HG03095 (cell line): ENCODE measurements at regions not wholly inside any gene's neighbourhood (a gene's known extent, or its start where the extent isn't known, plus 50 kb on each side); places are given as distances from the start of the nearest gene placed in this dataset.

Experiments
- ATAC-seq: cut with Tn5 transposase; IDR thresholded peaks from one replicate; pipeline ENCODE4 v1.9.1; 2021; ENCODE audit warnings: moderate library complexity; ENCODE audit not compliant: unreplicated experiment

DNA sequence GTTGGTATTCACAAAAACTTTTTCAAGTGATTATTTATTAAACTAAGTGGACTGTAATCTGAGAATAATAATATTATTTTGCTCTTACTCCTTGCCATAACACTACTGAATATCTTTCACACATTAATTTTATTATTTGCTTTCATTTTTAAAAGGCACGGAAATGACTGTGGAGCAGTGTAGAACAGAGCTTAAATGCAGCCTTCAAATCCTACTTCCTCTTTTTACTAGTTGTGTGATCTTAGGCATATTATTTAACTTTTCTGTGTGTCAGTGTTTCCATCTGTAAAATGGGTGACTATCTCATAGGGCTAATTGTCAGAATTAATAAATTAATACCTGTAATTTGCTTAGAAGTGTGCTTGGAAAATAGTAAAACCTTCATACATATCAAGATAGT lies 55.5 kb upstream of the SLC8A1 start:
- peak; percentile 91 for ATAC-seq

DNA sequence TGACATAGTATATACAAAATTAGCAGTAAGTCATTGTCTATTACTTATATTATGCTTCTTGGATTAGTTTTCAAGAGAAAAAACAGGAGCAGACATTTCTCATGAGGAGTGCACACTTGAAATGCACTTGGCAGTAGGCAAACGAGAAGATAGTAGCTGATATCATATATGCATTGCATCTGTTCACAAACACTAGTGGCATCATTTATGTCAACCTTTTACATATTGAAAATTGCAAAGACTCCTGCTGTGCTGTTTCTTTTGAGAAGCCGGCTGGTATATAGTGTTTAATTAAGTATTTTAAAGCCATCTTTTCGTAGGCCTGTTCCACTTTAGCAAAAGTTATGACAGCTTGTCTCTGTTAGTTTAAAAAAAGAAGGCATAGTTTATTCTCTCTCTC lies 58.4 kb upstream of the SLC8A1 start:
- ATAC-seq = no peak

DNA sequence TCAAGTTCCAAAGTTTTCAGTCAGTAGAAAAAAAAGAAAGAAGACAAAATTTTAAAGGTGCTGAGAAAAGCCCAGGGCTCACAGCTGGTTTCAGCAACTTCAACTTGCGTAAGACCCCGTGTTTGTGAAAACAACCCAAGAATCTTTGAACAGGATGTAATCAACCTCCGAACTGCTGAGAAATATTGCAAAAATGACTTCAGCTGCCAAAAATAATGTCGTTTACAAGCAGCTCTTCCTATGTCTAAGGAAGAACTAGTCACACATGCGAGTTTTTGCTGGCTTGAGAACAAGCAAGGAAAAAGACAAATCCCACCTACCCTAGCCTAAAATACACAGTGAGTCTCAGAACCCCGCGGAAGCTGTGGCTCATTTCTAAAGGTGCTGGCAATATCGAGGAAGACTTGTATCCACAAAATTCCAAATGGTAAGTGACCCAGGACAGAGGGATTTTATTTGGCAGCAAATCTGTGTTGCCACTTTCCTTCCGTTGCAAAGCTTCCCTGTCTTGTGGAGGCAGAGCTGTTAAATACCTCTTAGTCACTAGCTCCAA lies 59.8 kb upstream of the SLC8A1 start:
- ATAC-seq = no peak

DNA sequence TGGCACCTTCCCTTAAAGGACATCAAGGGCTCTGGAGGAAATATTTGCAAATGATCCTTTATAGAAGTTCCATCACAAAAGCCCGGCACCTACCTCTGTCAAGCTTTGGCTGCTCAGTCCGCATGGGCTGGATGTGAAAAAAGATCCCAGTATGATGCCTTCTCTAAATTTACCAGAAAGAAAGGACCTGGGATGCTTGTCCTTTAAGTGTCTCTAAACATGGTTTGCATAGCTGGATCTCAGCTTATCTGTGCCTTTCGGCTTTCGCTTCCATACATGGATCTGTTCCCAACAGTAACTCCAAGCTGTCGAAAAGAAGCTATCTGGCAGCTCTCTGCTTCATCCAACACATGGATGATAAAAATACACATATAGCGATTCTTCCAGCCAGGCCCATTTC lies 60.4 kb upstream of the SLC8A1 start:
- ATAC-seq = no peak

DNA sequence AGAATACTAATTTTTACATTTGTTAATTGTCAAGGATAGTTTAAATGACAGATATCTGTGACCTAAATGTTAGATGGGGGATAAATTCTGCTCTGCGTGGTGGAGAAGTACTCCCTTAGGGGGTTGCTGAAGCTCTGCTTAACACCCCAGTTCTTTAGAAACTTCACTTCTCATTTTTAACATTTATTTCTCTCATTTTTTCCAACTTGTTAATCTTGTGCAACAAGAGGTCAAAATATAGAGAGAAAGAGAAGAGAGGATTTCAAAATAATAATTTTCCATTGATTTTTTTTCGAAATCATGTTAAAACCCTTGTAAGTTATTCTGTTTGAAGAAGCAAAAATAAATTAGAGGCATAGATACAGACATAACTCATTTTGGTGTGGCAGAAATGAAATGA lies 61.3 kb upstream of the SLC8A1 start:
- no peak for ATAC-seq

DNA sequence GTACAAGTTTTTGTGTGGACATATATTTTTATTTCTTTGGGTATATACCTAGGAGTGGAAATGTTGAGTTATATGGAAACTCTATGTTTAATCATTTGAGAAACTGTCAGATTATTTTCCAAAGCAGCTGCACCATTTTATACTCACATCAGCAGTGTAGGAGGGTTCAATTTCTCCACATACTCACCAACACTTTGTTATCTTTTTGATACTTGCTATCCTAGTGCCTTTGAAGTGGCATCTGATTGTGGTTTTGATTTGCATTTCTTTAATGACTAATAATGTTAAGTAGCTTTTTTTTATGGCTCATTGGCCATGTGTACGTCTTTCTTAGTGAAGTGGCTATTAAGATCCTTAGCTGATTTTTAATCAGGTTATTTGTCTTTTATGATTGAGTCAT lies 64.7 kb upstream of the SLC8A1 start:
- no peak for ATAC-seq

DNA sequence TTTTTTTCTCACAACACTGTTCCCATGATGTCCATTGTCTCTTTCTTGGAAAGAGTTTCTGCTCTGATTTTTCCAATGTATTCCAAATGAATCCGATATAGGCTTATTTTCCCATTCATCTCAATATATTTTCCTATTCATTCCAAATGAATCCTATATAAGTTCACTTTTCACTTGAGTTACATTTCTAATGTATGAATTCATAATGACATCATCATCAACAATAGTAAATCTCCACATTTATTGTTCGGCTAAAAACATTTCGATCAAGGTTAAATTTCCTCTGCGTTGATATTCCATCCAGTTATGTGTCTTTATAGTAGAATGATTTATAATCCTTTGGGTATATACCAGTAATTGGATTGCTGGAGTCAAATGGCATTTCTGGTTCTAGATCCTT lies 76.7 kb upstream of the SLC8A1 start:
- no peak for ATAC-seq

DNA sequence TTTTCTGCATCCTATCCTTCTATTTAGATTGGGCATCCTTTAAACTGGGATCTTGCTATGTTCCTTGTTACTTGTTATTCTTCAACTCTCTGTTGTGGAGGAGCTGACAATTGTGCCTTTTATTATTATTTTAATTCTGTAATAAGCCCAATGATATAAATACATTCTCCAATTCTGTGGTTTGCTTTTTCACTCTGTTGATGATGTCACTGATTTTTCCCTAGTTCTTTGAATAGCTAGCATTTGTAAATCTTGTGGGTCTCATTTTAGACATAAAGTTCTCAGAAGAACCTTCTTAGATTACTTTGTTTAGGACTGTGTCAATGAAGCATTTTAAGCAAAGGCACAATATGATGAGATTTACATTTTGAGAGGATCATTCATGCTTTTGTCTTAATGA lies 79.5 kb upstream of the SLC8A1 start:
- no peak for ATAC-seq

DNA sequence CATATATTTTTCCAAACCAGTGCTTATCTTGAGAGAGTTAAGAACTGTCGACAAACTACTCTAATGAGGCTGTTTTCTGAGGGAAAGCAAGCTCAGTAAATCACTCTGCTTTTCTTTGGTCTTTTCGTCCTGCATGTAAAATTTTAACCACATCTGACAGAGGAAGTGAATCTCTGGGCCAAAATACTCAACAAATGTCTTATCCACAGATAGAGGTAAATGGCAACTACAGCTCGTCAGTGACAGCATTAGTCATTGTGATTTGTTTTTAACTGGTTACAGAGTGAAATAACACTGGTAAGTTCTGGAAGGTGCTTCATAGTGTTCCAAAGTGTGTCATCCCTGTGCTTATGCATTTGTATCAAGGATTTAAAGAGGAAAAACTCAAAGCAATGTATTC lies 82.6 kb upstream of the SLC8A1 start:
- ATAC-seq = no peak

DNA sequence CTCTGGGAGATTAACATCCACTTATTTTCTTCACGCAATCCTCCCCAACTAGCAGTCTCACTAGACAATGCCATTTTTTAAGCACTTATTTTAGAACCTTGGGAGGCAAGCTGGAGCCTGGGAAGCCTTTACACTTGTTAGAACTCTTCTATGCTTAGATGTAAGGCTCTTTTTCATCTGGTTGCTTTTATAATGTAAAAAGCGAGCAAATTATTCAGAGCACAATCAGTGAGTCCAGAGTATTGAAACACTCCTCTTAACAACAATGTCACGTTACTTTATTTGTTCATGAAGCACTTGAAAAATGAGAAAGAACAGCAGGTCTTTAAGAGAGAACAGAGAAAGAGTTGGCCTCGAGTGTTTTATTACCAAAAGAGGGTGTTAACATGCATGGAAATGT lies 84.1 kb upstream of the SLC8A1 start:
- ATAC-seq = no peak

DNA sequence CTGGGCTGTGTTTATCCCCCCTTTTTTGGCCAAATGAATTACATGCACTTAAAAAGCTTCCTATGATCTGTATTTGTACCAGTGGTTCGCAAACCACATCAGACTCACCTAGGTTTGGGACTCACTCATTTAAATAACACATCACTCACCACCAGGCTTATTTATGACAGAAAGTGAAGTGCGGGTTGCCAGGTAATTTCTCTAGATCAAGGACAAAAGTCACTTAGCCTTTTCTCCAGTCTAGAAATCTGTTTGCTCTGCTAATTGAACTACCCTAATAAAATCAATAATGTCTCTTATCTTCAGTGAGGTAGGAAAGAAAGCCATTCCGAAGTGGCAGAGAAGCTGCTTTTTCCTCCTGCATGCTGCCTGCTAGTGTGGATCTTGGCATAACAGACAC lies 88.1 kb upstream of the SLC8A1 start:
- no peak for ATAC-seq

DNA sequence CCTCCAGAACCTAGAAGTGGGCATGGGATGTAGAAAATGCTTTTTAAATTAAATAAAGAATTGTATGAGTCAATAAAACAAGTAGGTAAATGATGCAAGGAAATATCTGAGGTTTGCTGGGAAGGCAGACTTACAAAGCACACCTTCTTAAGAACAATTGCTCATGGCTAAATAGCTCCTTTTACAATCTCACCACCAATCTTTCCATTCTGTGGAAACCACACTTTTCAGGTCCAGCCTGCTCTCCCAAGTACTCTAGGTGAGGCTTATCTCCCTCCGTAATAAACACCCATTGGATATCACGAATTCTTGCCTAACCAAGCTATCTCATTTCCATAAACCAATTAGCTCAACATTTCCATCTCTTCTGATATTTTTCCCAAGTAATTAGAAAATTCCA lies 91.5 kb upstream of the SLC8A1 start:
- no peak for ATAC-seq

DNA sequence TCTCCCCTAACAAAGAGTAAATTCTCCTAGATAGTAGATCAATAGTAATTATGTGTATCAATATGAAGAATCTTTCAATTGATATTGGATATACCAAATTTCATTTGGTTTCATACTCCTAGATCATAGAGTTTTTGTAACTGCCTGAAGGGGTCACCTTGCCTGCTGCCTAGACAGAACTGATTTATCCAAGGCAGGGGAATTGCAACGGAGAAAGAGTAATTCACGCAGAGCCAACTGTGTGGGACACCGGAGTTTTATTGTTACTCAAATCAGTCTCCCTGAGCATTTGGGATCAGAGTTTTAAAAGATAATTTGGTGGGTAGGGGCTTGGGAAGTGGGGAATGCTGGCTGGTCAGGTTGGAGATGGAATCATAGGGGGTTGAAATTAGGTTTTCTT lies 92.2 kb upstream of the SLC8A1 start:
- ATAC-seq = no peak

DNA sequence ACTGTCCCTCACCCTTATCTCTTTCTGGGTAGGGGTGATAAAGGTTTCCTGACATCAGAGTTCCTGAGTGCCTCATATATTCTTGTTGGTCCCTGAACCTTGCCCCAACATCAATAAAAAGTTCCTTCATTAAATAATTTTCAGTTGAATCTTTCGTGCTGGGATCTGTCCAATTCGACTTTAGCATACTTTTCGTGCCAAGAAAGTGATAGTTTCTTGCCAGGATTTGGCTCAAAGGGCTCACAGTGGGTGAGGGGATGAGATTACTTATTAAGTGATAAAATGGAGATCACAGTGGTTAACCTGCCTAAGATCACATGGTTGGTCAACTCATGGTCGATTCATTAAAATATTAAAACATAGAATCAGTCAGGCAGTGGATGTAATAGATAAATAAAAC lies 93.8 kb upstream of the SLC8A1 start:
- ATAC-seq = no peak

DNA sequence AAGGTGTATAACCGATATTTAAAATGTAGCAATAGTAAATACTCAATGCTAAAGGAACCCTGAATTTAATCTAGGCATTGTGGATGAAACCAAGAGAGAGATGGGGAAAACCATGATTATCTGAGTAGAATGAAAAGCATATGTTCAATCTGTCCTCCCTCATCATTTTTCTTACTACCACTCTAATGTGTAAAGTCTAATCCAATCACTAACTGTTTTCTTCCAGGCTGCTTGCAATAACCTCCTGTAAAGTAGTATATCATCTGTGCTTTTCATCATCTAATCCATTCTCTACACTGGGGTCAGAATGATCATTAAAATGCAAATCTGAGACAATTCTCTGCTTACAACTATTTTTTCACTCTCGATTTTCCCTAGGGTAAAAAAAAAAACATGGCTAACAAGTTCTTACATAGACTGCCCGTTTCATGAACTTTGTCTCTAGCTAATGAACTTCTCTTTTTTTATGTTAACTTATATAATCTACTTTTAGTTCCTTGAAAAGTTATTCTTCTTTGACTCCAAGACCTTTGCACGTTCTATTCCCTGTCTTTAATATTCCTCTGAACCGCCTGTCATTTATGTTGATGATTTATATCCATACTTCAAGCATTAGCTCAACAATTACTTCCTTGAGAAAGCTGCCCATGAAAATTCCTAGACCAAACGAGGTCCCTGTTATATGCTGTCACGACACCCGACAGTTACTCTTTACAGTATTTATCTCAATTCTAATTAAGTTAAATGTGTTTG lies 94.7 kb upstream of the SLC8A1 start:
- no peak for ATAC-seq

DNA sequence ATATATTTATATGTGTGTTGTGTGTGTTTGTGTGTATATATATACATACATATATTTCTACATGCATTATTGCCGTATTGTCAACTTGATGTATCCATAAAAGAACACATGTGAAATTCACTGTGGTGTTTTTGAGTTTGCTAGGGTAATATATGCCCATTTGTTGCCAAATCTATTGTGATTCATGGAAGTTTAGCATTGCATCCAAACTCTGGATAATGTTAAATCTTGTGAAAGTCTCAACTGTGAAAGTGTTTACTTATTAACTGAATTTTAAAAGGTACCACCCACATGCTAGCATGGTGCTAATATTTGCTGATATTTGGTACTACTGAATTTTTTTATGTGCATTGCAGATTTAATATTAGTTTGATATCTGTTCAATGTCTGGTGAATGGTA lies 96.6 kb upstream of the SLC8A1 start:
- ATAC-seq = no peak

DNA sequence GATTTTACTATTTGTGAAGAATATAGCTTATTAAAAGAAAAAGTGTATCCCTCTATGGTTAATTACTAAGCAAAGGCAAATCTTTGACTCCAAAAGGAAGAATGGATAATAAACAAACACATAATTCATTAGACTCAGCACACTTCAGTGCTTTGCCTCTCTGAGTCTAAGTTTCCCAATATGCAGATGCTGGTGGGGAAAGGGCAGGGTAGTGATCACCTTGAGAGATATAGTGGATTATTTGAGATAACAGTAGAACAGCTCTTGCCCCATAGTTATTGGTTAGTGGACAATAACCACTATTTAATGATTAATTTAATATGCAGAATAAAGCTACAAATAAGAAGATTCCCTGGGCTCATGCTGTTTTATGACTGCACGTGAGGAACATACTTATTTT lies 98.2 kb upstream of the SLC8A1 start:
- ATAC-seq = no peak

DNA sequence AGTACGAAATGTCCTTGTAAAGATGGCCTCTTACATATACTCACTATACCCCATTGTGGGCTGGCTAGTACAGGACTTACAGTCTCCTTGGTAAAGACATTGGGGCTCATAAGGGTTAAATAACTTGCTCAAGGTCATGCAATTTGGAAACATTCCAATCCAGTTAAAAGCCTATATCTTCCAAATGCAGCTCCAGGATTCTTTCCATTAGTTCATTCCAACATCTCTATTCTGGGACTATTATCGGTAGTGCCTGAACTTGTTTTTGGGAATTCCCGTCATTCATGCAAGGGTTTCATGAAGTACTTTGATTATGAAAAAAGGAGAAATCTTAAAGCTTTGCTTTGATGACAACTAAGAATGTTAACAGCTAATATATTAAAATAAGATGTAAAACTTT lies 99.2 kb upstream of the SLC8A1 start:
- no peak for ATAC-seq

DNA sequence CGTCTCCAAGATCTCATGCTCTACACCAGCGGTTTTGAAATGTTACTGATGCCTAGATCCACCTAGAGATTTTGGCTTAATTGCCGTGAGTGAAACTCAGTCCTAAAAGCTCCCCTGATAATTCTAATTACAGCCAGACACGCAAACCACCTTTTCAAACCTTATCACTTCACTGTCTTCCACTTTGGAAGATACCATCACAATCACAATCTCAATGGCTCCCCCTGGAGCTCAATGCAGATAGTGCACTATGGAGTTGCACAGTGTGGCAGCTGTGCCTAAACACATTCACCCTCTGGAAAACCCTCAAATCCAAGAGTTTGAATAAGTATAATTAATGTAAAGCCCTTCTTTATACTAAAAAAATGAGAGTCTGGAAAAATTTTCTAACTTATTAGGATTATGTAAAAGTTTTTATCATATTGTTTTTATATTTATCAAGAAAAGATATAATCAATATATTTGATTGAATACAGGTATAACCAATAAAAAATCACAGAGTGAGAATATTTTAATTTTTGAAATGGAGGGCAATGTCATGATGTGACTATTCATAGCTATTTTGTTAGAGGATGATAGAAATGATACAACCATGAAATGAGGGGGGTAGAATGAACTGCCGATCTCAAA lies 102.9 kb upstream of the SLC8A1 start:
- ATAC-seq = peak; percentile 86

DNA sequence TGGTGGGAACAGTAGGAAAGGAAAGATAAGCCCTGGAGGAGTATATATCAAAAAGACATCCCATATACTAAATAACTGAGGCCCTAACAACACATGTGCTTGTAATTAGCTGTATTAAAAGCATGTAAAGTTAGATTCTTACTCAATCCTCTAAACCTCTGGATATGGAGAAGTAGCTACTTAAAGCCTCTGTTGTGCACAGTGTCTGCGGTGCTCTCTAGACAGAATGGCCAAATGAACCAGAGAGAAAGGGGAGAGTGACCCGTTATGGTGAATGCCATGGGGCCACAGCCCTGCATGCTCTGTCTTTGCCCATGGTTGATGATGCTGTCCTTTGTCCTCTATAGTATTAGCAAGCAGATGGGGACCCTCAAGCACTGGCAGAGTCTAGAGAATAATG lies 104.4 kb upstream of the SLC8A1 start:
- ATAC-seq = no peak

DNA sequence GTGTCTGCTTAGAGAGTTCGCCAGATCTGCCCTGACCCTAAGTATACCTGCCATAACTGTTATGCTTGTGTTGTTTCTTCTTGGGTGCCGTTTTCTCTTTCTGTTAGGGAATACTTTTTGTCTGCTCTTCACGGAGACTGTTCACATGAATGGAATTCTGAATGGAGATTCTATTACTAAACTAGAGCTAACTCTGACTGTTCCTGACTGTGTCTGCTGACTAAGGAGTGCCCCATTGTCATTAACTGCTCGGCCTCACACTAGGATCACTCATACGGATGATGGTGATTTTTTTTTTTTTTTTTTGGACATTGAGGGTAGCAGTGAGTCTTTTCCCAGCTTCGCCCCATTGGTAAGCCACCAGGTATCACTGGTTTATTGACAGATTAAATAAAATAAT lies 104.8 kb upstream of the SLC8A1 start:
- ATAC-seq = no peak

DNA sequence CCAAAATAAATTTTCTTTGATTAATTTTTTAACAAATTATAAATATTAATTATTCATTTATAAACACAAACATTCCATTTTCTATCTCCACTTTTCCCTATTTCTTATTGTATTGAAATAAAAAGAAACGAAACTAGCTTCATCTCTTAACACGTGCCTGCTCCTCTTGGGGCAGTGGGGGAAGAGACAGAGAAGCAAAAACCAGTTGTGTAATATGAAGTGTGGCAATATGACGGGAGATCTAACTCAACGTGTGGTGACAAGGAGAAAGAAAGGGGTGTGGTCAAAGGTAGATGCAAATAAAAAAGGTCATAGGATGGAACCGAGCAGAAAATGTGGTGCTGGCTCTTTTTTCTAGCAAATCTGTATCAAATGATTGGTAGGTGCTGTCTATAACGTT lies 106.9 kb upstream of the SLC8A1 start:
- ATAC-seq = no peak

DNA sequence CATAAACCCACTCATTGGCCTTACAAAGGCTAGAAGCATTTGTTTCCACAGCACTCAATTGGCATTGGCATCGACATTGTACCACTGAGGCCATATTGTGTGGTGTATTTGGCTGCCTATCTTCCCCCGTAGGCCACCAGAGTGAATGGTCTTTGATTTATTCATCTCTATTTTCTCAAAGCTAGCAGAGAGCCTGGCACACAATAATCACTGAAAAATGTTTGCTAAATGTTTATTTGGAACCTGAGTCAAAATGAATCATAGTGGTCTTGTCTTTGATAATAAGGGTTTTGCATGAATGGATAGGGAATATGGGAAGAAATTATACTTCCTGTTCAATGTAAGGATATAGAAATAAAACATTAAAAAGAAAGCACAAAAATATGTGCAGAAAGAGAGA lies 107.3 kb upstream of the SLC8A1 start:
- ATAC-seq = no peak
